CD14-positive monocyte (primary cell): ENCODE measurements at regions not wholly inside any gene's neighbourhood (a gene's known extent, or its start where the extent isn't known, plus 50 kb on each side); places are given as distances from the start of the nearest gene placed in this dataset.

Source experiments
- DNase-seq, 3 donors: peaks; one replicate each; pipeline ENCODE4 v3.0.0-alpha.2; 2011 to 2022
- H2AFZ ChIP-seq: 2 replicates; pipeline ENCODE4 v1.6.0; 2012; ENCODE audit warnings: mild to moderate bottlenecking, low read depth, low read length, inconsistent platforms; ENCODE audit not compliant: insufficient read depth, poor library complexity, severe bottlenecking
- H3K27ac ChIP-seq, 2 donors: 1 replicate in 1 of 2; 2 replicates in 1 of 2; pipeline ENCODE4 v1.5.1; 2012 to 2013; ENCODE audit warnings: low read length in 2 of 2, control low read depth in 1 of 2, inconsistent platforms in 1 of 2, low read depth in 1 of 2, mild to moderate bottlenecking in 1 of 2
- H3K27me3 ChIP-seq, 2 donors: one replicate each; pipeline versions ENCODE4 v1.6.0 to v1.6.1; 2011 to 2013; ENCODE audit warnings: low read length in 2 of 2; ENCODE audit not compliant: control insufficient read depth in 2 of 2, insufficient read depth in 2 of 2
- H3K36me3 ChIP-seq, 2 donors: replicated peaks in 1 of 2; 1 replicate in 1 of 2; 2 replicates in 1 of 2; pipeline versions ENCODE4 v1.5.1 to v1.6.1; 2012 to 2013; ENCODE audit warnings: low read length in 2 of 2, control low read depth in 1 of 2, inconsistent platforms in 1 of 2, mild to moderate bottlenecking in 1 of 2; ENCODE audit not compliant: insufficient read depth in 2 of 2, control insufficient read depth in 1 of 2
- H3K4me1 ChIP-seq, 2 donors: 1 replicate in 1 of 2; 2 replicates in 1 of 2; pipeline versions ENCODE4 v1.5.1 to v1.6.1; 2012 to 2013; ENCODE audit warnings: low read length in 2 of 2, control low read depth in 1 of 2, inconsistent platforms in 1 of 2, mild to moderate bottlenecking in 1 of 2, moderate library complexity in 1 of 2; ENCODE audit not compliant: insufficient read depth in 2 of 2, control insufficient read depth in 1 of 2
- H3K4me2 ChIP-seq: replicated peaks from 2 replicates; pipeline ENCODE3; 2012; ENCODE audit warnings: low read length, moderate library complexity, mild to moderate bottlenecking; ENCODE audit not compliant: poor library complexity, severe bottlenecking; ENCODE audit errors: extremely low read depth
- H3K4me3 ChIP-seq, 3 experiments: fragments of 200-600 bp in 1 of 3; sonication (generic) in 1 of 3; replicated peaks in 1 of 3; 1 replicate in 2 of 3; 2 replicates in 1 of 3; pipeline ENCODE4 v1.5.1; 2011 to 2013; ENCODE audit warnings: low read length in 3 of 3, mild to moderate bottlenecking in 3 of 3, control low read depth in 2 of 3, low read depth in 2 of 3, inconsistent platforms in 1 of 3, moderate library complexity in 1 of 3
- H3K79me2 ChIP-seq: 2 replicates; pipeline ENCODE4 v1.6.0; 2012; ENCODE audit warnings: mild to moderate bottlenecking, control low read depth, inconsistent platforms, low read length, moderate library complexity; ENCODE audit not compliant: insufficient read depth
- H3K9ac ChIP-seq: 2 replicates; pipeline ENCODE4 v1.6.0; 2017; ENCODE audit warnings: low read length, mild to moderate bottlenecking; ENCODE audit not compliant: insufficient read depth, poor library complexity, severe bottlenecking
- H3K9me3 ChIP-seq, 2 donors: replicated peaks in 1 of 2; 1 replicate in 1 of 2; 2 replicates in 1 of 2; pipeline versions ENCODE4 v1.5.1 to v1.6.1; 2012 to 2013; ENCODE audit warnings: low read length in 2 of 2, control low read depth in 1 of 2; ENCODE audit not compliant: control insufficient read depth in 1 of 2, insufficient read depth in 1 of 2
- H4K20me1 ChIP-seq: 2 replicates; pipeline ENCODE4 v1.6.0; 2012; ENCODE audit warnings: mild to moderate bottlenecking, low read length, control low read depth, moderate library complexity; ENCODE audit not compliant: insufficient read depth
- H3K27ac Mint-ChIP-seq, 7 donors: one replicate each; pipeline ENCODE4 v1.8.0; 2020; ENCODE audit warnings: mild to moderate bottlenecking in 7 of 7, mixed read lengths in 7 of 7, moderate library complexity in 6 of 7, inconsistent platforms in 2 of 7
- H3K27me3 Mint-ChIP-seq, 3 donors: one replicate each; pipeline ENCODE4 v1.8.0; 2021 to 2022; ENCODE audit warnings: low read depth in 3 of 3, mild to moderate bottlenecking in 3 of 3, mixed read lengths in 3 of 3, moderate library complexity in 3 of 3, inconsistent platforms in 1 of 3
- H3K36me3 Mint-ChIP-seq, 2 donors: one replicate each; pipeline ENCODE4 v1.8.0; 2020; ENCODE audit warnings: mixed read lengths in 2 of 2, inconsistent platforms in 1 of 2, mild to moderate bottlenecking in 1 of 2
- H3K4me1 Mint-ChIP-seq: one replicate; pipeline ENCODE4 v1.8.0; 2020; ENCODE audit warnings: mild to moderate bottlenecking, mixed read lengths
- H3K4me3 Mint-ChIP-seq, 2 donors: one replicate each; pipeline ENCODE4 v1.8.0; 2020; ENCODE audit warnings: mild to moderate bottlenecking in 2 of 2, mixed read lengths in 2 of 2, moderate library complexity in 1 of 2
- H3K9me3 Mint-ChIP-seq, 7 donors: one replicate each; pipeline ENCODE4 v1.8.0; 2020 to 2022; ENCODE audit warnings: mixed read lengths in 7 of 7, mild to moderate bottlenecking in 6 of 7, moderate library complexity in 6 of 7, inconsistent platforms in 2 of 7
- WGBS: methylation state at CpG from one replicate; pipeline ENCODE4 v1.1.5; 2013; ENCODE audit warnings: missing lambda C conversion rate; ENCODE audit not compliant: insufficient coverage; 5-methylcytosine and 5-hydroxymethylcytosine counted together
- intact Hi-C, 2 donors: fragments of 100-400 bp; cut with micrococcal nuclease; formaldehyde crosslinking; loops; one replicate each; pipeline versions ENCODE4 v1.15.0 to v1.15.1; 2023
- TF ChIP-seq, protein P1 (sequence below): fragments of 200-600 bp; IDR thresholded peaks from one replicate; pipeline ENCODE4 v1.8.0; 2022; ENCODE audit warnings: antibody characterized with exemption, mild to moderate bottlenecking

- Mint-ChIP-seq H3K27ac (no peak overlapping the region), H3K4me3 (no peak overlapping the region), H3K36me3 (no peaks in the 10 kb centered on the region), H3K27me3 (peaks cover 0 to 8% (median 4%) of the 10 kb centered on the region in 3 donors), H3K4me1 (no peaks in the 10 kb centered on the region), H3K9me3 (no peaks in the 10 kb centered on the region)
- no peak for DNase-seq
- 80% methylated on average over 5 of the region's 5 CpGs for WGBS
- no peak overlapping the region for H3K4me2 ChIP-seq
- H3K27ac ChIP-seq = no peak overlapping the region
- H3K27me3 ChIP-seq = no peaks in the 10 kb centered on the region
- TF ChIP-seq, protein P1, sequence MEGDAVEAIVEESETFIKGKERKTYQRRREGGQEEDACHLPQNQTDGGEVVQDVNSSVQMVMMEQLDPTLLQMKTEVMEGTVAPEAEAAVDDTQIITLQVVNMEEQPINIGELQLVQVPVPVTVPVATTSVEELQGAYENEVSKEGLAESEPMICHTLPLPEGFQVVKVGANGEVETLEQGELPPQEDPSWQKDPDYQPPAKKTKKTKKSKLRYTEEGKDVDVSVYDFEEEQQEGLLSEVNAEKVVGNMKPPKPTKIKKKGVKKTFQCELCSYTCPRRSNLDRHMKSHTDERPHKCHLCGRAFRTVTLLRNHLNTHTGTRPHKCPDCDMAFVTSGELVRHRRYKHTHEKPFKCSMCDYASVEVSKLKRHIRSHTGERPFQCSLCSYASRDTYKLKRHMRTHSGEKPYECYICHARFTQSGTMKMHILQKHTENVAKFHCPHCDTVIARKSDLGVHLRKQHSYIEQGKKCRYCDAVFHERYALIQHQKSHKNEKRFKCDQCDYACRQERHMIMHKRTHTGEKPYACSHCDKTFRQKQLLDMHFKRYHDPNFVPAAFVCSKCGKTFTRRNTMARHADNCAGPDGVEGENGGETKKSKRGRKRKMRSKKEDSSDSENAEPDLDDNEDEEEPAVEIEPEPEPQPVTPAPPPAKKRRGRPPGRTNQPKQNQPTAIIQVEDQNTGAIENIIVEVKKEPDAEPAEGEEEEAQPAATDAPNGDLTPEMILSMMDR = no peak
- H3K9me3 ChIP-seq = no peaks in the 10 kb centered on the region
- no peak overlapping the region for H3K4me3 ChIP-seq
- H4K20me1 ChIP-seq = no peaks in the 10 kb centered on the region
- H3K9ac ChIP-seq = no peak overlapping the region
- no peaks in the 10 kb centered on the region for H3K79me2 ChIP-seq
- intact Hi-C loops = no loop called here
- H3K4me1 ChIP-seq = no peaks in the 10 kb centered on the region
- no peak overlapping the region for H2AFZ ChIP-seq
- H3K36me3 ChIP-seq = no peaks in the 10 kb centered on the region
Observed at GRCh38 chr11:129729216-129729615, 86.4 kb upstream of the TMEM45B start.

- Mint-ChIP-seq H3K36me3 (no peaks in the 10 kb centered on the region), H3K9me3 (no peaks in the 10 kb centered on the region), H3K4me3 (no peak overlapping the region), H3K27ac (no peak overlapping the region), H3K27me3 (peaks cover 0 to 8% (median 4%) of the 10 kb centered on the region in 3 donors), H3K4me1 (no peaks in the 10 kb centered on the region)
- H2AFZ ChIP-seq = no peak overlapping the region
- no peaks in the 10 kb centered on the region for H3K27me3 ChIP-seq
- H3K4me2 ChIP-seq = no peak overlapping the region
- H4K20me1 ChIP-seq = no peaks in the 10 kb centered on the region
- H3K9ac ChIP-seq = no peak overlapping the region
- no peak overlapping the region for H3K27ac ChIP-seq
- H3K4me1 ChIP-seq = no peaks in the 10 kb centered on the region
- no peaks in the 10 kb centered on the region for H3K9me3 ChIP-seq
- intact Hi-C loops = no loop called here
- H3K79me2 ChIP-seq = no peaks in the 10 kb centered on the region
- H3K4me3 ChIP-seq = no peak overlapping the region
- DNase-seq = no peak
- WGBS = 100% methylated on average over 5 of the region's 10 CpGs
- TF ChIP-seq, protein P1 = no peak
- no peaks in the 10 kb centered on the region for H3K36me3 ChIP-seq
Observed at GRCh38 chr11:129729823-129730222, 85.8 kb upstream of the TMEM45B start.
